HG02885 (cell line): ENCODE measurements at regions not wholly inside any gene's neighbourhood (a gene's known extent, or its start where the extent isn't known, plus 50 kb on each side); places are given as distances from the start of the nearest gene placed in this dataset.

Experiments used
- ATAC-seq: cut with Tn5 transposase; IDR thresholded peaks from one replicate; pipeline ENCODE4 v1.9.1; 2021; ENCODE audit warnings: mild to moderate bottlenecking; ENCODE audit not compliant: unreplicated experiment, poor library complexity

- ATAC-seq, result no peak
These were observed 137.4 kb upstream of the RPL10L start for GRCh38 chr14:46788994-46789393.

DNA sequence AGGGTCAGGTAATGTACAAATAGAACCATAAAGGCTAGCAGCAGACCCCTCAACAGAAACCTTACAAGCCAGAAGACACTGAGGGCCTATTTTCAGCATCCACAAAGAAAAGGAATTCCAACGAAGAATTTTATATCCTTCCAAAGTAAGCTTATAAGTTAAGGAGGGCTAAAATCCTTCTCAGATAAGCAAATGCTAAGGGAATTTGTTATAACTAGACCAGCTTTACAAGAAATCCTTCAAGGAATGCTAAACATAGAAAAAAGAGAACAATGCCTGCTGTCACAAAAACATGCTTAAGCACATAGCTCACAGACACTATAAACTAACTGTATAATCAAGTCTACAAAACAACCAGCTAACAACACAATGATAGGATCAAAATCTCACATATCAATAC, 130.7 kb upstream of the RPL10L start:
- no peak for ATAC-seq

DNA sequence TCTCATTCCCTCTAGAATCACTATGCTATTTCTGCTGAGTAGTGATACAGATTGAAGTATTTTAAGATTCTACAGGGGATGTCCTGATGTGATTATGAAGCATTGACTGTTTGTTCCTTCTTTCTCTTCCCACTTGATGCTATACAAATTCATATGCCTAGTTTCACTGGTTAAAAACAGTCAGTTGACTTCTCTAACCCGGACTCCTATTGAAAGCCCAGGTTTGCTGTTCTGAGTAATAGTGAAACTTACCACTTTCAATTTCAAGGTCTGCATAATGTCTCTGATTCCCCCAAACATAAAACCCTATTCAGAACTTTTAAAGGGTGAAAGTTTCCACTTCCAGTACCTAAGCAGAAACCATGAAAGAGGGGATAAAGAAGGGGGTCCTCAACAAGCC, 117.7 kb upstream of the RPL10L start:
- peak; percentile 96 for ATAC-seq

DNA sequence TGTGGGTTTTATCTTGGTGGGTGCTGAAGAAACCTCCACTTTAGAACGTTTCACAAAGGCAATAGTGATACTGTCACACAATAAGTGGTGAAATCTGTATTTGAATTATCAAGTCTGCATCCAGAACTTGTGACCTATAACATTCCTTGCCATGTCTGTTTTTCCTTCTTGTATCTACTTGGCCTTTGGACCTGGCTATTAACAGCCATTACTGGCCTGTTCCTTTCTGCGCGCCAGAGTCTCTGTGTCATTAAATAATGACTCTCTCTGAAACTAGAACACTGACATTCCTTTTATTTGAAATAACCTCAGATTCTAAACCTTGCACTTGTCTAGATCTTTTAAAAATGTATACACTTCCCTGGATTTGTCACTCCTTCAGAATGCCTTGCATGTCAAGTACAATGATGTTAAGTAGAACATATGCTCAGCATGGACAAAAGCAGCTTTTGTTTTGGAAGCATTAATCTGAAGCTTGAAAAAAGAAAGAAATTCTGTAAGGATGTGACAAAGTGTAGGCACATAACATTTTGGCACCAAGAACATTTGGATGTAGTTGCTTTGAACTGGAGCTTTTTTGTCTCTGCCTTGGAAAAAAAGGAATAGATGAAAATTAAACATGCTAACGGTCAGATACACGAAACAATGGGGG, 95.5 kb upstream of the RPL10L start:
- ATAC-seq, result no peak

- no peak for ATAC-seq
These were observed 82.7 kb upstream of the RPL10L start for GRCh38 chr14:46734286-46734685.

DNA sequence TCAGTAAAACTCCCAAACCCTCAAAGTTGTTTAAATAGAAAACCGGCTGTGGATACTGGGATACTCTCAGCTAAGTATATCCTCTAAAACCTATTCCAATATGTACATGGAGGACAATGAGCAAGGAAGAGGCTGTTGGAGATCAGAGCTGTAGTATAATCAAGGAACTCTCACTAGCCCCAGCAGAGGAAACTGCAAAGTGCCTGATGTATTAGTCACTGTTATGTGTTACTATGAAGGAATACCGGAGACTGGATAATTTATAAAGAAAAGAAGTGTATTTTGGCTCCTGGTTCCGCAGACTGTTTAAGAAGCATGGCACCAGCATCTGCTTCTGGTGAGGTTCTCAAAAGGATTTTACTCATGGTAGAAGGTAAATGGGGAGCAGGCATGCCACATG, 65.6 kb upstream of the RPL10L start:
- no peak for ATAC-seq
